UCSD-AML1 (cell line): ENCODE measurements at regions not wholly inside any gene's neighbourhood (a gene's known extent, or its start where the extent isn't known, plus 50 kb on each side); places are given as distances from the start of the nearest gene placed in this dataset.
"Not testable (repeated sequence)": the region's sequence is repeated elsewhere in the genome, so short reads cannot be mapped to it uniquely, and the experiment has no call there.

Source experiments
- DNase-seq: peaks from one replicate; lab custom pipeline; 2025; ENCODE audit not compliant: unreplicated experiment; lab: John Stamatoyannopoulos, UW

DNA sequence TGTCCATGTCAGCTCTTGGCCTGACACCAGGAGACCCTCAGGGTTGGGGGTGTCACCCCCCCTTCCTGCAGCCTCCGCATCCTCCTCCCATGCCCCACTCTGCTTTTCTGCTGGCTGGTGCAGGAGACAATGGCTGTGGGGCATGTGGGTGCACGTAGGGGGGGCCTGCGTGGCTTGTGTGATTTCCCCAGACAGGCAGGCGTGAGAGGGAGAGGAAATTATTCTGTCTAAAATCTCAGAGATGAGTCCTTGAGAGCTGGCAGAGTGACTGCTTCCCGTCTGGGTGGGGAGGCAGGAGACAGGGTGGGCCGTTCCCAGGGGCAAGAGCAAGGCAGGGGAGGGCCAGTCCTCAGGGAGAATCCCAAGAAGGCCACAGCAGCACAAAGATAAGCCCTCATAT is 173.2 kb downstream of the TRIM43 start:
- not testable (repeated sequence) for DNase-seq

GRCh38 chr2:95765925-95766910 is 174.4 kb downstream of the TRIM43 start:
- not testable (repeated sequence) for DNase-seq

- DNase-seq, result not testable (repeated sequence)
Observed at GRCh38 chr2:95767531-95767930, 175.7 kb downstream of the TRIM43 start.

GRCh38 chr2:95767950-95768349 is 176.1 kb downstream of the TRIM43 start:
- not testable (repeated sequence) for DNase-seq

DNA sequence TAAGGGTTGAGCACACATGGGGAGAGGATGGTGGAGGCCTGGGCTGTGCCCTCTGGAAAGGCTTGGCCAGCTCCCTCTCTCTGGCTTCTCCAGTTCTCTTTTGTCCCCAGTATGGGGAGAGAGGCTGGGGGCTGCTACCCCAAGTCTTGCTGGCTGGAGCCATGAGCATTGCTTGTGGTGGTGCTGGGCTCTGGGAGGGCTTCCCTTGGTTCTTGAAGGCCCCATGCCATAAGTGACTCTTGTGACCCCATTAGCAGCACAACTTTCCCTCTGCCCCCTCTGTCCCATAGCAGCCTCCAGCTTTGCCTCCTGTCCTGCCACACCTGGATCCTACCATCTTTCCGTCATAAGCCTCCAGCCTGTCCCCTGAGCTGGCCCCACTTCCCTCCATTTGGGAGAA is 177.5 kb downstream of the TRIM43 start:
- DNase-seq, result not testable (repeated sequence)

DNA sequence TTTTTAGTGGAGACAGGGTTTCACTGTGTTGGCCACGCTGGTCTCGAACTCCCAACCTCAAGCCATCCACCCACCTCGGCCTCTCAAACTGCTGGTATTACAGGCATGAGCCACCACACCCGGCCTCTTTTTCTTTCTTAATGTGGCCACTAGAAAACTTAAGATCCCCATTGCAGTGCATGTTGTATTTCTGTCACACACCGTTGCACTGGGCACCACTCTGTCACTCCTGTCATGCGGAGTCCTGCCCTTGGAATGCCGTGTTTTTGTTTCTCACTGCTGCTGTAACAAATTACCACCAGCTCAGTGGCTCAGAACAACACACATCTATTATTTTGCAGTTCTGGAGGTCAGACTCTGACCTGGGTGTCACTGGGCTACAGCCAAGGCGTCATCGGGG is 178.9 kb downstream of the TRIM43 start:
- not testable (repeated sequence) for DNase-seq

DNA sequence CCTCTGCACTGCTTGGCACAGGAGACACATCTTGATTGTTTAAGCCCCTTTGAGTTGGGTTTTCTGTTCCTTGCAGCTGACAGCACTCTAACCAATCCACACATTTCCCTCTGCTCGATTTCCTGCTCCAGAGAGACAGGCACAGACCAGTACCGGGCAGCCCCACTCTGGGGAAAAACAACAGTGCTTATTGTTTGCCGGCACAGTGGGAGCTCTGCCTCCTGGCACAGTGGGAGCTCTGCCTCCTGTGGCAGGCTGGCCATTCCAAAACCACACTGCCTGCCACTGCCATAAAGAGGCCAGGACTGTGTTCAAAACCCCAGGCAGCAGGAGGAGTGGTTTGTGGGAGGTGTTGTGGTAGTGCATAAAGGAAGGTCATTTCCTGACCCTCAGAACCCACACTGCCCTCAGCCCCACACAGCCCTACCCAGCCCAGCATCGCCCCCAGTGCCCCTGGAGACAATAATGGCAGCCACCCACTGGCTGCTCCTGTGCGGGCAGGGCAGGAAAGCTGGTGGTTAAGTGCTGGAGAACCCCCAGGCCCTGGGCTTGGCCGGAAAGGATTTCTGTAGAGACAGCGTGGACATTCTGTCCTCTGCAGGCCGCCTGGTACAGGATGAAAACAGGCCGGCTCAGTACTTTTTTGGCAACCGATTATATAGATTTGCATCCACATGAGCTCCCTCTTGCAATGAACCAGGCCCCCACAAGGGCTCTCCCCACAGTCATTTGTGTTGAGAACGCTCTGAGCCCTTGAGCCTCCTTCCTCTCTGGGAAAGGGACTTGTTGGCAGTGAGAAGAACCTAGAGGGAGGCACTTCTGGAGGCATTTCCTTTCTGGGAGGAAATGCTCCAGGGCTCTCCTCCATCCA is 182.8 kb downstream of the TRIM43 start:
- peak; percentile 17 for DNase-seq

DNA sequence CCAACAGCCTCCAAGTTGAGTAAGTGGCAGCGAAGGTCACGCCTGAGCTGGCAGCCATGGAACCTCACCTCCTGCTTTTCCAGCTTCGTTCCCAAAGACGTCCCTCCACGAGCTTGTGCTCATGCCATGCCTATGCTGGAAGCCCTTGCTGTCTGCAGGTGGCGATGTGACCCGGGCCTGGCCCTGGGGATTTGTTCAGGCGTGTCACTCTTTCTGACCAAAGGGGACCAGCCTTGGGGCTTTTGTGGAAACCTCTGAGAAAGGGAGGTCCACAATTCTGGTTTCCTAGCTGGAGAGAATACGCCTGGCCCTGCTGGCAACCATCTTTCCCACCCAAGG is 183.4 kb downstream of the TRIM43 start:
- DNase-seq, result not testable (repeated sequence)
